ENCODE measurements at regions not wholly inside any gene's neighbourhood (a gene's known extent, or its start where the extent isn't known, plus 50 kb on each side); places are given as distances from the start of the nearest gene placed in this dataset.
"Not testable (repeated sequence)": the region's sequence is repeated elsewhere in the genome, so short reads cannot be mapped to it uniquely, and the experiment has no call there.

- DNase-seq: no peak
Observed at GRCh38 chr12:28776913-28777422, 372.1 kb upstream of the FAR2 start.

GRCh38 chr12:28777603-28778365 is 371.3 kb upstream of the FAR2 start:
- no peak for DNase-seq

GRCh38 chr12:28780096-28780495 is 369.0 kb upstream of the FAR2 start:
- no peak for DNase-seq

GRCh38 chr12:28780960-28781359 is 368.1 kb upstream of the FAR2 start:
- no peak for DNase-seq

GRCh38 chr12:28781671-28782652 is 367.1 kb upstream of the FAR2 start:
- DNase-seq: no peak

- no peak for DNase-seq
Observed at GRCh38 chr12:28782812-28783211, 366.3 kb upstream of the FAR2 start.

- DNase-seq: no peak
Observed at GRCh38 chr12:28787151-28787550, 361.9 kb upstream of the FAR2 start.

- not testable (repeated sequence) for DNase-seq
Observed at GRCh38 chr12:28788256-28788655, 360.8 kb upstream of the FAR2 start.

GRCh38 chr12:28793581-28794151 is 355.4 kb upstream of the FAR2 start:
- no peak for DNase-seq

- DNase-seq: no peak
Observed at GRCh38 chr12:28794211-28794610, 354.9 kb upstream of the FAR2 start.

- DNase-seq: no peak
Observed at GRCh38 chr12:28794786-28795185, 354.3 kb upstream of the FAR2 start.

- DNase-seq: no peak
Observed at GRCh38 chr12:28795311-28795710, 353.8 kb upstream of the FAR2 start.

- DNase-seq: no peak
Observed at GRCh38 chr12:28799348-28799747, 349.7 kb upstream of the FAR2 start.

- DNase-seq: no peak
Observed at GRCh38 chr12:28800129-28800528, 348.9 kb upstream of the FAR2 start.

GRCh38 chr12:28802706-28803438 is 346.2 kb upstream of the FAR2 start:
- DNase-seq: no peak

- no peak for DNase-seq
Observed at GRCh38 chr12:28807535-28807934, 341.5 kb upstream of the FAR2 start.

GRCh38 chr12:28811457-28811856 is 337.6 kb upstream of the FAR2 start:
- no peak for DNase-seq

- no peak for DNase-seq
Observed at GRCh38 chr12:28814246-28814645, 334.8 kb upstream of the FAR2 start.

- no peak for DNase-seq
Observed at GRCh38 chr12:28817524-28817923, 331.6 kb upstream of the FAR2 start.

- DNase-seq: no peak
Observed at GRCh38 chr12:28824193-28824846, 324.8 kb upstream of the FAR2 start.

- no peak for DNase-seq
Observed at GRCh38 chr12:28824849-28825248, 324.2 kb upstream of the FAR2 start.

- no peak for DNase-seq
Observed at GRCh38 chr12:28826766-28827165, 322.3 kb upstream of the FAR2 start.

Data from NK-92 treated with Interleukin-12 subunit alpha and Interleukin-12 subunit beta, amount 100 ng/mL, for 24 hours (cell line).